ENCODE measurements at regions not wholly inside any gene's neighbourhood (a gene's known extent, or its start where the extent isn't known, plus 50 kb on each side); places are given as distances from the start of the nearest gene placed in this dataset.

GRCh38 chr7:42834676-42835075 lies 77.2 kb downstream of the C7orf25 start:
- no peaks in the 10 kb centered on the region for H3K79me2 ChIP-seq (ENCODE audit: insufficient read depth, low read length)
- H3K14ac ChIP-seq (ENCODE audit: insufficient read depth, low read length): no peak overlapping the region
- no peak overlapping the region; a peak in 1 of 7 replicates for H3K27ac Mint-ChIP-seq
- no peaks in the 10 kb centered on the region for H3K4me1 ChIP-seq (ENCODE audit: insufficient read depth, low read length)
- no peak overlapping the region for H2BK120ac ChIP-seq (ENCODE audit: low read depth, low read length, poor library complexity, severe bottlenecking)
- no peaks in the 10 kb centered on the region; a peak in 1 of 5 replicates for H3K9me3 Mint-ChIP-seq
- H4K20me1 ChIP-seq (ENCODE audit: control insufficient read depth, insufficient read depth, insufficient read length): no peaks in the 10 kb centered on the region
- H3K4me2 ChIP-seq (ENCODE audit: insufficient read depth, insufficient read length, low read length): no peak overlapping the region
- no peak overlapping the region for H3T11ph ChIP-seq (ENCODE audit: low read length)
- no peaks in the 10 kb centered on the region for H3K36me3 Mint-ChIP-seq (ENCODE audit: insufficient read depth in 1 of 3, low read depth in 3 of 3)
- H3K23ac ChIP-seq (ENCODE audit: insufficient read length, low read depth, low read length): no peak overlapping the region
- H3K4me1 Mint-ChIP-seq: peaks cover 3 to 14% of the 10 kb centered on the region in 2 experiments; a peak in 2 of 4 replicates
- no peak overlapping the region for H4K8ac ChIP-seq (replicated peaks; ENCODE audit: insufficient read length, low read depth, low read length)
- H3K9me3 ChIP-seq (ENCODE audit: control insufficient read depth, low read depth, low read length): no peaks in the 10 kb centered on the region
- H2BK15ac ChIP-seq (ENCODE audit: low read depth, low read length): no peak overlapping the region
- H3K27me3 Mint-ChIP-seq (ENCODE audit: low read depth): no peaks in the 10 kb centered on the region; the same call in 1 of the 2 replicates
- no peaks in the 10 kb centered on the region for H3K23me2 ChIP-seq (ENCODE audit: insufficient read length, low read depth, low read length, poor library complexity, severe bottlenecking)
- H2AK5ac ChIP-seq (ENCODE audit: insufficient read length, low read length): no peak overlapping the region
- H2AFZ ChIP-seq (ENCODE audit: low read length): no peak overlapping the region
- no peak overlapping the region for H3K4ac ChIP-seq (ENCODE audit: low read depth, low read length)
- TF ChIP-seq, protein P1, sequence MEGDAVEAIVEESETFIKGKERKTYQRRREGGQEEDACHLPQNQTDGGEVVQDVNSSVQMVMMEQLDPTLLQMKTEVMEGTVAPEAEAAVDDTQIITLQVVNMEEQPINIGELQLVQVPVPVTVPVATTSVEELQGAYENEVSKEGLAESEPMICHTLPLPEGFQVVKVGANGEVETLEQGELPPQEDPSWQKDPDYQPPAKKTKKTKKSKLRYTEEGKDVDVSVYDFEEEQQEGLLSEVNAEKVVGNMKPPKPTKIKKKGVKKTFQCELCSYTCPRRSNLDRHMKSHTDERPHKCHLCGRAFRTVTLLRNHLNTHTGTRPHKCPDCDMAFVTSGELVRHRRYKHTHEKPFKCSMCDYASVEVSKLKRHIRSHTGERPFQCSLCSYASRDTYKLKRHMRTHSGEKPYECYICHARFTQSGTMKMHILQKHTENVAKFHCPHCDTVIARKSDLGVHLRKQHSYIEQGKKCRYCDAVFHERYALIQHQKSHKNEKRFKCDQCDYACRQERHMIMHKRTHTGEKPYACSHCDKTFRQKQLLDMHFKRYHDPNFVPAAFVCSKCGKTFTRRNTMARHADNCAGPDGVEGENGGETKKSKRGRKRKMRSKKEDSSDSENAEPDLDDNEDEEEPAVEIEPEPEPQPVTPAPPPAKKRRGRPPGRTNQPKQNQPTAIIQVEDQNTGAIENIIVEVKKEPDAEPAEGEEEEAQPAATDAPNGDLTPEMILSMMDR (conservative IDR thresholded peaks at IDR 0.05): no peak
- no peak overlapping the region for H4K91ac ChIP-seq (ENCODE audit: insufficient read length, low read depth, low read length)
- H2BK5ac ChIP-seq (ENCODE audit: insufficient read length, low read length): no peak overlapping the region
- no peak overlapping the region for H3K4me3 Mint-ChIP-seq
- H3K18ac ChIP-seq (ENCODE audit: insufficient read length, low read depth, low read length): no peak overlapping the region
- no peaks in the 10 kb centered on the region for H3K79me1 ChIP-seq (ENCODE audit: insufficient read depth, low read depth, low read length, poor library complexity, severe bottlenecking)
- H2BK20ac ChIP-seq (ENCODE audit: low read depth, low read length, poor library complexity, severe bottlenecking): no peak overlapping the region
- no peak overlapping the region for H3K27ac ChIP-seq (ENCODE audit: insufficient read length, low read depth, low read length)
- H4K5ac ChIP-seq (ENCODE audit: insufficient read length, low read depth, low read length): no peak overlapping the region
- no peak for DNase-seq
- no peak overlapping the region for H3K9ac ChIP-seq (ENCODE audit: extremely low read depth, insufficient read length, low read length)
- no peaks in the 10 kb centered on the region for H3K27me3 ChIP-seq (ENCODE audit: insufficient read depth, low read length)
- no peak overlapping the region for H3K56ac ChIP-seq (ENCODE audit: insufficient read length, low read depth, low read length)
- H2BK12ac ChIP-seq (ENCODE audit: insufficient read length, low read depth, low read length): no peak overlapping the region
